Fibroblast of mammary gland (primary cell): ENCODE measurements at regions not wholly inside any gene's neighbourhood (a gene's known extent, or its start where the extent isn't known, plus 50 kb on each side); places are given as distances from the start of the nearest gene placed in this dataset.

Experiments used
- DNase-seq: peaks from one replicate; pipeline ENCODE4 v3.0.0-alpha.2; 2010; ENCODE audit warnings: low read depth
- H3K4me3 ChIP-seq: 2 replicates; pipeline ENCODE4 v1.5.1; 2011; ENCODE audit warnings: low read depth, mild to moderate bottlenecking, low read length, moderate library complexity; ENCODE audit not compliant: control insufficient read depth
- CTCF ChIP-seq: conservative IDR thresholded peaks from 2 replicates; pipeline ENCODE4 v1.5.1; 2011; ENCODE audit warnings: low read depth, low read length, inconsistent platforms; ENCODE audit not compliant: control insufficient read depth, insufficient read depth

GRCh38 chr5:170179626-170180025, 53.2 kb upstream of the C5orf58 start:
- no peak overlapping the region for H3K4me3 ChIP-seq
- TF ChIP-seq CTCF: no peak
- no peak for DNase-seq

GRCh38 chr5:170181902-170182301, 50.9 kb upstream of the C5orf58 start:
- no peak overlapping the region for H3K4me3 ChIP-seq
- no peak for TF ChIP-seq CTCF
- DNase-seq: no peak

GRCh38 chr5:170182491-170182890, 50.3 kb upstream of the C5orf58 start:
- H3K4me3 ChIP-seq: no peak overlapping the region
- TF ChIP-seq CTCF: no peak
- no peak for DNase-seq
